GM19328 (cell line): ENCODE measurements at regions not wholly inside any gene's neighbourhood (a gene's known extent, or its start where the extent isn't known, plus 50 kb on each side); places are given as distances from the start of the nearest gene placed in this dataset.

Experiments
- ATAC-seq: cut with Tn5 transposase; IDR thresholded peaks from one replicate; pipeline ENCODE4 v1.9.1; 2021; ENCODE audit warnings: mild to moderate bottlenecking, moderate library complexity; ENCODE audit not compliant: unreplicated experiment

DNA sequence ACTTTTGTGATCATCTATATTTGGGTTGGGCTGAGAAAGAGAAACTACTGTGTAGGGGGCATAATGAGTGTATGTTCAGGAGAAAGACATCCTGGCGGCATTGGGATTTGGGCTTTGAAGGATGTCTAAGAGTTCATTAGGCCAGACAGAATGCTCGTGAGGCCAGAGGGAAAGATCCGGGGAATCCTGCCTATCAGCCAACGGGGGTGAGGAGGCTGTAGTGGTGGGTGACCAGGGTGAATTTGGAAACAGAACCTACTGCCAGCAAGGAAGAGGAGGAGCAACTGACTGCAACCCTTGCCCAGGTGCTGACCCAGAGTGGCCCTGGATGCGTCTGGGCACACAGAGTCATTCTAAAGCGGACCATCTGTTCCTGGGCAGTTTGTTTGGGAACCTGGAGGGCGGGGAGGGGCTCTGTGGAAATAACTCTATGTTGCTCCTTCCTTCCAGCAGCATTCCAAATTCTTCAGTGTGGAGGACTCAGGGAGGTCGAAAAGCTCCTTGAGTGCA lies 56.9 kb upstream of the ECE1 start:
- no peak for ATAC-seq

GRCh38 chr1:21346365-21347071 lies 56.3 kb upstream of the ECE1 start:
- no peak for ATAC-seq

DNA sequence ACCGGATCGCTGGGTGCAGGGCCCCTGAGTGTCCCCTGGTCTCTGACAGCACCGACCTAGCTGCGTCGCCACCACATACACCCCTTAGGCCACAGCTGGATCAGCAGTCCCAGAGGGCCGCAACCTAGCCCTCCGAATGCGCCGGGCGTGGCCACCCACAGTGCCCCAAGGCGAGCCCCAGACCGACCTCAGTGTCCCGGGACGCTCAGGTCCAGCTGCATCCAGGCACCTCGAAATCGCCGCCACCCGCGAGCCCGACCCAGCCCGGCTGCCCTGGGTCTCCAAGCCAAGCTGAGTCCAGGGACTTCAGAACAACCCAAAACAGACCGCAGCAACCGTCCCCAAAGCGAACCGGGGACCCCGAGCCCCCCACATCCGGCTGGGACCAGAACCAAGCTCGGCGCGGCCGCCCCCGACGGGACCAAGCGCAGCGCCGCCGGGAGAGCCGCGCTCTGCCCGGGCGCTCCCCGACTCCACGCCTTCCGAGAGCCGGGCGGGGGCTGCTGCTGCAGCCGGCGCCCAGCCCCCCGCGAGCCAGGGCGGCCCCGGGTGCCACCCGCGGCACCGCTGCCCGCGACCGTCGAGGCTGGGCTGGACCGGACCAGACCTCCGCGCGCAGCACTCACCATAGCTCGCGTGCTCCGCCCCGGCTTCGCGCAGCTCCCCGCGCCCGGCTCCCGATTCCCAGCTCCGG lies 54.6 kb upstream of the ECE1 start:
- ATAC-seq: peak; percentile 15

DNA sequence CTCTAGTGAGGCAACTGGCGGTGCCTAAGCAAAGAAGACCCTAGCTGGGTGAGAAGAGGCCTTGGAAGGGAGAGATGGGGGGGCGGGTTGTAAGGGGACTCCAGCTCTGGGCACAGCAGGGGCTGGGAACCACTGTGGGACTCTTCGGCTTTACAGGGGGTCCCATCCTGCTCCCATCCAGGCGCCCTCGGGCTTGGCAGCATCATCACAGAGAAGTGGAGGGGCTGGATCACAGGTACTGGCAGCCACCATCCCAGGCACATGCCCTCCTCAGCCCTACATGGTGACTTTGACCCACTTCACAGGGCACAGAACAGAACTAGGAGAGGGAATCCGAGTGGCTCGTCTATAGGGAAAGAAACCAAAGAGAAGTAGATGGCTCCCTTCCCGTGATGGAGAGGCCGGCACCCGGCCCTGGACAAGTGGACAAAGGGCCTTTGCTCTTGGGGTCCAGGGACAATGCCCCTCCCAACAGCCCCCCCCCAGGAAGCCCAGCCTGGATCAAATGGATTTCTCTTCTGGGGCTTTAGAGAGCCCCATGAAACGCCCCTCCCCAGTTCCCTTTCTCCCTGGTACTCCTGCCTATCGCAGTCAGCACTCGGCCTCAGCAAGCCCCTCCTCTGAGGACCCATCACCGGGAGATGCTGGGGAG lies 54.0 kb upstream of the ECE1 start:
- no peak for ATAC-seq

- ATAC-seq: no peak
These were observed 52.9 kb upstream of the ECE1 start for GRCh38 chr1:21342961-21343838.

GRCh38 chr1:21341517-21342078 lies 51.3 kb upstream of the ECE1 start:
- no peak for ATAC-seq

DNA sequence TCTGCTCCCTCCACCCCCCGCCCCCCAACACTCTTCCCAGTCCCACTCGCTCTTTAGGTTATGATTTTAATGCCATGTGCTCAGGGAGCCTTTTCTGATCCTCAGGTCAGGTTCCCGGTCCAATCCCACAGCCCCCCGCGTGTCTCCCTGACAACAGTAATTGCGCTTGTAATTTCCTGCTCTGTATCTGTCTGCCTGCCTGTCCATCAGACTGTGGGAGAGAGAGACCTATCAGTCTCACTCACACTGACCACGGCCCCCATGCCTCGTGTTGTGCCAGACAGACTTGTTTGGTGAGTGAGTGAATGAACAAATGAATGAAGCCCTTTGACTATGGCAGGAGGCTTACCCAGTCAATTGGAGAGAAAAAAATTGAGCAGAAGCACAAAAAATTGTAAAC lies 50.8 kb upstream of the ECE1 start:
- ATAC-seq: no peak

DNA sequence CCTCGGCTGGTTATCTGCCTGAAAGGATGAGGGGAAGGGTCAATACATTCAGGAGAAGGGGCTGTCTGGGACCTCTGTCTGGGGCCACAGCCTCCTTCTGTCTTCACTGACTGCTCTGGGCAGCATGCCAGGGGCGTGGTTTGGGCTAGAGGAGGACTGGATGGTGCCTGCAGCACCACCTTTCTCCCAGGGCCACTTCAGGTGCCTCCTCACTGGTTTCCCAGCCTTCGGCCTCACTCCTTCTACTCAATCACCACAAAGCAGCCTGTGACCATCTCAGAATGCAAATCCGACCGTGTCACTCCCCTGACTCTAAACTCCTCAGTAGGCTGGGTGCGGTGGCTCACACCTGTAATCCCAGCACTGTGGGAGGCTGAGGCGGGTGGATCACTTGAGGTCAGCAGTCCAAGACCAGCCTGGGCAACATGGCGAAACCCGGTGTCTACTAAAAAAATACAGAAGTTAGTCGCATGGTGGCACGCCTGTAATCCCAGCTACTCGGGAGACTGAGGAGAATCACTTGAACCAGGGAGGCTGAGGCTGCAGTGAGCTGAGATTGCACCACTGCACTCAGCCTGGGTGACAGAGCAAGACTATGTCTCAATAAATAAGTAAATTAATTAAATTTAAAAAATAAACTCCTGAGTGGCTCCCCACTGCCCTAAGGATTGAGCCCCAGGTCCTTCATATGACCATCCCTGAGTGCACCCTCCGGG lies 50.1 kb upstream of the ECE1 start:
- ATAC-seq: no peak
